Endodermal cell (in vitro differentiated cells): ENCODE measurements at regions not wholly inside any gene's neighbourhood (a gene's known extent, or its start where the extent isn't known, plus 50 kb on each side); places are given as distances from the start of the nearest gene placed in this dataset.

Source experiments
- DNase-seq: peaks from one replicate; pipeline ENCODE4 v3.0.0-alpha.2; 2017
- H3K27ac ChIP-seq: 2 replicates; pipeline ENCODE4 v1.5.1; 2013; ENCODE audit warnings: mild to moderate bottlenecking, low read depth, low read length, moderate library complexity
- H3K27me3 ChIP-seq: 2 replicates; pipeline ENCODE4 v1.6.1; 2013; ENCODE audit warnings: mild to moderate bottlenecking, low read length, moderate library complexity; ENCODE audit not compliant: insufficient read depth, control insufficient read depth, poor library complexity, severe bottlenecking
- H3K36me3 ChIP-seq: 2 replicates; pipeline ENCODE4 v1.7.0; 2013; ENCODE audit warnings: mild to moderate bottlenecking, low read length, moderate library complexity; ENCODE audit not compliant: control insufficient read depth, insufficient read depth
- H3K4me1 ChIP-seq: one replicate; pipeline ENCODE4 v1.7.0; 2013; ENCODE audit warnings: low read length; ENCODE audit not compliant: control insufficient read depth, insufficient read depth
- H3K4me3 ChIP-seq: 2 replicates; pipeline ENCODE4 v1.5.1; 2013; ENCODE audit warnings: mild to moderate bottlenecking, low read length, moderate library complexity
- H3K9ac ChIP-seq: 2 replicates; pipeline ENCODE4 v1.6.1; 2013; ENCODE audit warnings: mild to moderate bottlenecking, low read length, moderate library complexity; ENCODE audit not compliant: poor library complexity, severe bottlenecking; ENCODE audit errors: extremely low read depth
- H3K9me3 ChIP-seq: 2 replicates; pipeline ENCODE4 v1.6.1; 2013; ENCODE audit warnings: mild to moderate bottlenecking, low read length, moderate library complexity; ENCODE audit not compliant: control insufficient read depth
- H3K27ac Mint-ChIP-seq: 2 replicates; pipeline ENCODE4 v1.8.0; 2020; ENCODE audit warnings: mixed read lengths
- H3K27me3 Mint-ChIP-seq: 2 replicates; pipeline ENCODE4 v1.8.0; 2021; ENCODE audit warnings: mild to moderate bottlenecking, mixed read lengths; ENCODE audit not compliant: insufficient read depth
- H3K36me3 Mint-ChIP-seq: 2 replicates; pipeline ENCODE4 v1.8.0; 2020; ENCODE audit warnings: low read depth, mixed read lengths
- H3K4me1 Mint-ChIP-seq: 2 replicates; pipeline ENCODE4 v1.8.0; 2020; ENCODE audit warnings: mixed read lengths
- H3K4me3 Mint-ChIP-seq: 2 replicates; pipeline ENCODE4 v1.8.0; 2020; ENCODE audit warnings: mild to moderate bottlenecking, moderate library complexity, mixed read lengths
- H3K9me3 Mint-ChIP-seq: 2 replicates; pipeline ENCODE4 v1.8.0; 2020; ENCODE audit warnings: mild to moderate bottlenecking, mixed read lengths
- CTCF ChIP-seq: fragments of 200-600 bp; sonication (generic); conservative IDR thresholded peaks from 2 replicates; pipeline ENCODE4 v1.5.0; 2021; ENCODE audit warnings: antibody characterized with exemption, mild to moderate bottlenecking
- WGBS, 2 experiments: methylation state at CpG; one replicate each; pipeline versions ENCODE4 v1.1.5 to v1.1.7; 2013; ENCODE audit warnings: missing lambda C conversion rate in 2 of 2, mixed read lengths in 1 of 2; ENCODE audit not compliant: insufficient coverage in 1 of 2, insufficient read length in 1 of 2; 5-methylcytosine and 5-hydroxymethylcytosine counted together

DNA sequence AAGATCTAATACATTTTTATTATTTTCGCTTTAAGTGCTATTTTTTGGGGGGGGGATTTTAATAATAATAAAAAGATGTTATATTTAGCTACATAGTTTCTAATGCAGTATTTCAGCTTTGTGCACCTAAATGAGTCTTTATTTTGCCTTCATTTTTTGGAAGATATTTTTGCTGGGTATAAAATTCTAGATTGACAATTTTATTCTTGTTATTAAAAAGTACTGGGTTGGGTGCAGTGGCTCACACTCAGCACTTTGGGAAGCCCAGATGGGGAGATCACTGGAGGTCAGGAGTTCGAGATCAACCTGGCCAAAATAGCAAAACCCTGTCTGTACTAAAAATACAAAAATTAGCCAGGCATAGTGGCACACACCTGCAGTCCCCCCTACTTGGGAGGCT, 173.6 kb downstream of the SLC15A5 start:
- H3K27ac Mint-ChIP-seq = no peak overlapping the region
- no peak for DNase-seq
- peaks cover 1% of the 10 kb centered on the region for H3K4me1 Mint-ChIP-seq
- H3K36me3 ChIP-seq = no peaks in the 10 kb centered on the region
- peaks cover 18% of the 10 kb centered on the region for H3K9me3 ChIP-seq
- no peak for TF ChIP-seq CTCF
- H3K36me3 Mint-ChIP-seq = no peaks in the 10 kb centered on the region
- H3K9ac ChIP-seq = no peak overlapping the region
- H3K27ac ChIP-seq = no peak overlapping the region
- 88 to 93% methylated on average over 1 of the region's 2 CpGs for WGBS, 2 experiments
- no peaks in the 10 kb centered on the region for H3K27me3 ChIP-seq
- no peak overlapping the region for H3K4me3 ChIP-seq
- no peaks in the 10 kb centered on the region for H3K4me1 ChIP-seq
- H3K27me3 Mint-ChIP-seq = no peaks in the 10 kb centered on the region
- peaks cover 37% of the 10 kb centered on the region for H3K9me3 Mint-ChIP-seq
- no peak overlapping the region for H3K4me3 Mint-ChIP-seq

GRCh38 chr12:16100206-16100605, 177.3 kb downstream of the SLC15A5 start:
- 94% methylated on average over 3 of the region's 3 CpGs; no CpG with 5 or more reads in 1 of the 2 experiments for WGBS, 2 experiments
- Histone ChIP-seq H3K36me3 (no peaks in the 10 kb centered on the region), H3K27ac (no peak overlapping the region), H3K4me3 (no peak overlapping the region), H3K4me1 (no peaks in the 10 kb centered on the region), H3K9ac (no peak overlapping the region), H3K9me3 (peaks cover 18% of the 10 kb centered on the region), H3K27me3 (no peaks in the 10 kb centered on the region)
- Mint-ChIP-seq H3K4me3 (no peak overlapping the region), H3K4me1 (peaks cover 11% of the 10 kb centered on the region), H3K27me3 (no peaks in the 10 kb centered on the region), H3K9me3 (peaks cover 29% of the 10 kb centered on the region), H3K27ac (no peak overlapping the region), H3K36me3 (no peaks in the 10 kb centered on the region)
- DNase-seq = no peak
- TF ChIP-seq CTCF = no peak

DNA sequence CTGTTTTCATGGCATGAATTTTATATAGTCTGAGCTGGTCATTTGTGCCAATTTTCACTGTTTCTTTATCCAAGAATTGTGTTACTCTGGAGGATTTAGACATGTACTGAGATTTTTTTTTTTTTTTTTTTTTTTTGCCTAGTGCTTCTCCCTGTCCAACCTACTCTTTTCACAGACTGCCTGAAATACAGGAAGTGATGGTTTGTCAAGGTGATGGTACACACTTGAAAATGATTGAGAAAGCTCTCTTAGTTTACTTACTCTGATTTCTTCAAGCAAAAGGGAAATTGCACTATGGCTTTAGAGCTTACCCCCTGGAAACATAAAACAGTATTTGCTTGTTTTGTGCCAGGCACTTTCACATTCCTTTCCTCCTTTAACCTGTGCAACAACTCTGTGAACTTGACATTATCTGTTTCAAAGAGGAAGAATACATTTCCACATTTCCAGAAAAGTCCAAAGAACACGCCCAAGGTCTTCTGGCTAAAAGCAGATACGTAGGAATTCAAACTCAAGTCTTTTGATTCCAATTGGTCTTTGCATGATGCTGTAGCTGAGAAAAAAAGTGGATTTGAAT, 181.1 kb downstream of the SLC15A5 start:
- no peak for TF ChIP-seq CTCF
- Mint-ChIP-seq H3K9me3 (peaks cover 21% of the 10 kb centered on the region), H3K4me3 (no peak overlapping the region), H3K4me1 (peaks cover 11% of the 10 kb centered on the region), H3K27ac (no peak overlapping the region), H3K27me3 (no peaks in the 10 kb centered on the region), H3K36me3 (no peaks in the 10 kb centered on the region)
- H3K4me3 ChIP-seq = no peak overlapping the region
- H3K36me3 ChIP-seq = no peaks in the 10 kb centered on the region
- WGBS, 2 experiments = 97 to 100% methylated on average over 1 to 2 of the region's 2 CpGs
- no peaks in the 10 kb centered on the region for H3K4me1 ChIP-seq
- no peak overlapping the region for H3K27ac ChIP-seq
- peaks cover 17% of the 10 kb centered on the region for H3K9me3 ChIP-seq
- H3K9ac ChIP-seq = no peak overlapping the region
- H3K27me3 ChIP-seq = no peaks in the 10 kb centered on the region
- no peak for DNase-seq
